GM12878 (cell line): ENCODE measurements at regions not wholly inside any gene's neighbourhood (a gene's known extent, or its start where the extent isn't known, plus 50 kb on each side); places are given as distances from the start of the nearest gene placed in this dataset.

Experiments
- ATAC-seq: fragments of 200-7000 bp; cut with Tn5 transposase; 3 replicates; pipeline ENCODE4 v1.9.1; 2020; ENCODE audit warnings: mild to moderate bottlenecking, moderate library complexity
- BruUV-seq: library from RNA; stranded (reverse); fragments of 400-500 nt; replicated peaks from 2 replicates; lab custom pipeline; 2021; lab: Mats Ljungman, UMichigan
- CTCF ChIA-PET: fragments of 300-600 bp; sonication (Branson Sonifier 250); formaldehyde crosslinking; extraction: SDS; loops from one replicate; lab custom pipeline; 2021; ENCODE audit warnings: inconsistent platforms; lab: Yijun Ruan, JAX
- POLR2A ChIA-PET: fragments of 350-600 bp; formaldehyde crosslinking; extraction: SDS; loops from one replicate; lab custom pipeline; 2021; ENCODE audit warnings: inconsistent platforms; lab: Charles Lee
- RAD21 ChIA-PET: fragments of 300-600 bp; sonication (Branson Sonifier 250); formaldehyde crosslinking; loops from one replicate; lab custom pipeline; 2023; ENCODE audit warnings: antibody characterized with exemption; ENCODE audit not compliant: unreplicated experiment; lab: Charles Lee
- SMC1A ChIA-PET: fragments of 300-600 bp; sonication (Branson Sonifier 250); formaldehyde crosslinking; loops from one replicate; lab custom pipeline; 2023; ENCODE audit not compliant: unreplicated experiment, uncharacterized antibody; lab: Charles Lee
- DNase-seq: peaks from one replicate; pipeline ENCODE4 v3.0.0-alpha.2; 2011; ENCODE audit warnings: low read depth, low spot score
- FAIRE-seq: peaks from 3 replicates; lab custom pipeline; 2011; peaks lifted over from hg19 to GRCh38; lab: Jason Lieb, UNC
- H2AFZ ChIP-seq: 2 replicates; pipeline ENCODE4 v1.6.0; 2011; ENCODE audit warnings: low read depth, low read length, control low read depth; ENCODE audit not compliant: control insufficient read depth
- H3K27ac ChIP-seq: 2 replicates; pipeline ENCODE4 v1.5.1; 2011; ENCODE audit warnings: control low read depth; ENCODE audit not compliant: control insufficient read depth, insufficient read depth
- H3K27me3 ChIP-seq, 2 experiments: replicated peaks in 1 of 2; 2 replicates each; pipeline versions ENCODE4 v1.6.0 to v1.6.1; 2011; ENCODE audit warnings: low read length in 1 of 2; ENCODE audit not compliant: control insufficient read depth in 2 of 2, insufficient read depth in 2 of 2
- H3K36me3 ChIP-seq, 2 experiments: 2 replicates each; pipeline ENCODE4 v1.5.1; 2011; ENCODE audit warnings: low read length in 1 of 2; ENCODE audit not compliant: control insufficient read depth in 2 of 2, insufficient read depth in 2 of 2
- H3K4me1 ChIP-seq: 2 replicates; pipeline ENCODE4 v1.6.1; 2011; ENCODE audit warnings: mild to moderate bottlenecking, low read length, moderate library complexity, mixed read lengths; ENCODE audit not compliant: control insufficient read depth, insufficient read depth
- H3K4me2 ChIP-seq: 2 replicates; pipeline ENCODE4 v1.6.0; 2011; ENCODE audit warnings: control low read depth; ENCODE audit not compliant: control insufficient read depth, insufficient read depth
- H3K4me3 ChIP-seq: fragments of 200-600 bp; sonication (generic); 2 replicates; pipeline ENCODE4 v1.5.1; 2016
- H3K79me2 ChIP-seq: 2 replicates; pipeline ENCODE4 v1.6.0; 2011; ENCODE audit warnings: low read length; ENCODE audit not compliant: control insufficient read depth, insufficient read depth
- H3K9ac ChIP-seq: 2 replicates; pipeline ENCODE4 v1.8.0; 2011; ENCODE audit warnings: low read length, control low read depth, mixed read lengths; ENCODE audit not compliant: control insufficient read depth, insufficient read depth
- H3K9me3 ChIP-seq: replicated peaks from 3 replicates; pipeline ENCODE4 v1.5.1; 2011; ENCODE audit warnings: mild to moderate bottlenecking, low read length; ENCODE audit not compliant: control insufficient read depth, insufficient read depth
- H4K20me1 ChIP-seq: 2 replicates; pipeline ENCODE4 v1.6.0; 2011; ENCODE audit not compliant: control insufficient read depth, insufficient read depth
- BACH1 ChIP-seq: fragments of 450-650 bp; IDR thresholded peaks from 2 replicates; pipeline ENCODE4 v1.6.1; 2017; ENCODE audit warnings: mild to moderate bottlenecking, borderline replicate concordance
- EGR1 ChIP-seq, 2 experiments: IDR thresholded peaks; 1 replicate in 1 of 2; 2 replicates in 1 of 2; pipeline ENCODE4 v1.6.1; 2011 to 2012; ENCODE audit warnings: low read depth in 2 of 2, low read length in 2 of 2, borderline replicate concordance in 1 of 2, mild to moderate bottlenecking in 1 of 2, moderate library complexity in 1 of 2
- HCFC1 ChIP-seq: fragments of 150-350 bp; IDR thresholded peaks from 2 replicates; pipeline ENCODE4 v1.6.1; 2014; ENCODE audit warnings: low read length
- IKZF2 ChIP-seq, 2 experiments: fragments of 450-650 bp; IDR thresholded peaks; 2 replicates each; pipeline ENCODE4 v1.6.1; 2017; ENCODE audit warnings: mild to moderate bottlenecking in 2 of 2, moderate library complexity in 2 of 2
- MTA3 ChIP-seq: IDR thresholded peaks from 2 replicates; pipeline ENCODE4 v1.6.1; 2012; ENCODE audit warnings: low read length, inconsistent platforms, borderline replicate concordance
- NFIC ChIP-seq: IDR thresholded peaks from 2 replicates; pipeline ENCODE4 v1.6.1; 2012; ENCODE audit warnings: low read depth, mild to moderate bottlenecking, inconsistent platforms, low read length, moderate library complexity
- RUNX3 ChIP-seq: IDR thresholded peaks from 2 replicates; pipeline ENCODE4 v1.6.1; 2012; ENCODE audit warnings: low read length, inconsistent platforms
- SMAD1 ChIP-seq: fragments of 450-650 bp; IDR thresholded peaks from 2 replicates; pipeline ENCODE4 v1.6.1; 2018; ENCODE audit warnings: mild to moderate bottlenecking, low read depth; ENCODE audit not compliant: partially characterized antibody
- ZSCAN29 ChIP-seq: fragments of 450-650 bp; IDR thresholded peaks from 2 replicates; pipeline ENCODE4 v1.6.1; 2017; ENCODE audit warnings: mild to moderate bottlenecking, moderate library complexity
- WGBS: methylation state at CpG from one replicate; pipeline ENCODE4 v1.1.6; 2016; ENCODE audit warnings: low lambda C conversion rate; ENCODE audit not compliant: insufficient replicate concordance, insufficient coverage; ENCODE audit errors: missing lambda C conversion rate; 5-methylcytosine and 5-hydroxymethylcytosine counted together
- in situ Hi-C: fragments of 300-500 bp; cut with MboI; formaldehyde crosslinking; loops from 9 replicates; pipeline ENCODE4 v1.14.3; 2018; ENCODE audit warnings: mixed read lengths
- intact Hi-C: fragments of 100-400 bp; cut with micrococcal nuclease; formaldehyde crosslinking; loops from one replicate; pipeline ENCODE4 v1.14.2; 2022; ENCODE audit not compliant: unreplicated experiment
- TF ChIP-seq, protein P1 (sequence below): IDR thresholded peaks from 2 replicates; pipeline ENCODE4 v1.6.1; 2012; ENCODE audit warnings: low read depth, low read length, improper control_type of control experiment
- TF ChIP-seq, protein P2 (sequence below): IDR thresholded peaks from 2 replicates; pipeline ENCODE4 v1.6.1; 2011; ENCODE audit warnings: borderline replicate concordance, low read depth, mild to moderate bottlenecking, moderate library complexity, low read length; ENCODE audit not compliant: insufficient read depth, poor library complexity, severe bottlenecking

DNA sequence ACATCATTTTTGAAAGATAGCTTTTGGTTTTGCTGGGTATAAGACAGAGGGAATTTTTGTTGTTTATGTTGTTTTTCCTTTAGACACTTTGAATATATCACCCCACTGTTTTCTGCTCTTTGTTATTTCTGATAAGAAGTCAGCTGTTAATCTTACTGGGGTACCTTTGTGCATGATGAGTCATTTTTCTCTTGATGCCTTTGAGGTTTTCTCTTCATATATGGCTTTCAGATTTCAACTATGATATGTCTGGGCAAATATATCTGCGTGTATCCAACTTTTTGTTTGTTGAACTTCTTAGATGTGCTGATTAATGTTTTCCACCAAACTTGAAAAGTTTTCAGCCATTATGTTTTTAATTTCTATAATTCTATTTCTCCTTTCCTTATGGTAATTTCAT, 208.6 kb upstream of the TMEM72 start (continued):
- TF ChIP-seq RUNX3 (no peak), ZSCAN29 (no peak), IKZF2 (IDR thresholded peaks at IDR 0.05) (no peak), SMAD1 (no peak), NFIC (no peak)

DNA sequence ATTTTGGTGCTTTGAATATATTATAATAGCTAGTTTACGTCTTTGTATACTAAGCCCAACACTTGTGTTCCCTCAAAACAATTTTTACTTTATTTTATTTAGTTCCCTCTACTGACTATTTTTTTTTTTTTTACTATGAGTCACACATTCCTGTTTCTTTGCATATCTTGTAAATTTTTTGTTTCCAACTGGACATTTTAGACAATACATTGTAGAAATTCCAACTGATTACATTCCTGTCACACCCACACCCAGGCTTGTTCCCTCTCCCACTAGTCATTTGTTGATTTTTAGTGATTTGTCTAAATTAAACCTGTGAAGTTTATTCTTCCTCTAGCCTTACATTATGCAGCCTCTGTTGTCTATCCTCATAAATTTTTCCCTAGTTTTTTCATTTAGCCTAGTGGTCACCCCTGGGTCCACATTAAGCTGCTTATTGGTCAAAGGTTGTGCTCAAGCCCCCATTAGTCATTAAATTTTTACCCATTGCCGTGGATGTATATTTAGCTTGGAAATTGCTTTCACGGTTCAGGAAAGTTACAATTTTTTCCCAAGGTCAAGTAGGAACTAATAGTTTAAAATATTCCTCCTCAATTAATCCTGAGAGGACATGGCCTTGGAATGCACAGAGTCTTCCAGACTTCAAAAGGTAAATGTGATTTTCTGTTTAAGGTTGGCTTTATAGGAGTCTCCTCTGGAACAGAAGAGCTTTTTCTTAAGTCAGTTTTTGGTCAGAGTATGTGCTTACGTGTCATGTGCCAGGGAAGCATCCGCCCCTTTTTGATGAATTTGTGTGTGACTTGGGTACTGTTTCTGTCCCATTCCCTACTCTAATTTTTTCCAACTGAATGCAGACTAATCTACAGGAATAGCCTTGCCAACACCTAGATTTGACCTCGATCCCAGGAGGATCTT, 207.6 kb upstream of the TMEM72 start:
- Histone ChIP-seq H2AFZ (no peak overlapping the region), H3K36me3 (no peaks in the 10 kb centered on the region), H3K9me3 (no peaks in the 10 kb centered on the region), H3K79me2 (no peaks in the 10 kb centered on the region)
- CTCF ChIA-PET = no interaction called here
- no peak for TF ChIP-seq HCFC1
- TF ChIP-seq, all 136 proteins: peak for 0
- Histone ChIP-seq H3K4me2 (no peak overlapping the region), H3K27ac (no peak overlapping the region), H3K27me3 (no peaks in the 10 kb centered on the region; a peak in 1 of 4 replicates), H3K4me1 (no peaks in the 10 kb centered on the region), H4K20me1 (no peaks in the 10 kb centered on the region), H3K9ac (no peak overlapping the region), H3K4me3 (no peak overlapping the region)
- ATAC-seq (no peak), DNase-seq (no peak), FAIRE-seq (no peak)
- intact Hi-C loops (no loop called here), in situ Hi-C loops (no loop called here)
- BruUV-seq = no TSS peak
- RAD21 ChIA-PET = no interaction called here
- SMC1A ChIA-PET = interaction anchor here (1.3 kb wide), 1 partner anchor 28 kb away, joined by 3 read pairs; no protein-coding TSS in a partner anchor
- POLR2A ChIA-PET = no interaction called here
- 8% methylated on average over 6 of the region's 6 CpGs for WGBS

- in situ Hi-C loops = no loop called here
- POLR2A ChIA-PET = no interaction called here
- Histone ChIP-seq H3K27me3 (no peaks in the 10 kb centered on the region; a peak in 1 of 4 replicates), H3K4me1 (no peaks in the 10 kb centered on the region), H4K20me1 (no peaks in the 10 kb centered on the region), H3K79me2 (no peaks in the 10 kb centered on the region), H3K4me3 (no peak overlapping the region), H3K9ac (no peak overlapping the region), H3K27ac (no peak overlapping the region), H3K4me2 (no peak overlapping the region), H3K9me3 (no peaks in the 10 kb centered on the region), H3K36me3 (no peaks in the 10 kb centered on the region), H2AFZ (no peak overlapping the region)
- CTCF ChIA-PET = no interaction called here
- ATAC-seq (no peak), DNase-seq (no peak), FAIRE-seq (no peak)
- intact Hi-C loops = no loop called here
- WGBS = 50% methylated on average over 1 of the region's 1 CpG
- BruUV-seq = no TSS peak
- SMC1A ChIA-PET = no interaction called here
- RAD21 ChIA-PET = no interaction called here
- TF ChIP-seq BACH1 (no peak), EGR1 (IDR thresholded peaks at IDR 0.05; ENCODE audit: borderline replicate concordance in 1 of 2, low read depth in 2 of 2, low read length in 2 of 2) (no peak), MTA3 (no peak)
- TF ChIP-seq, protein P1, sequence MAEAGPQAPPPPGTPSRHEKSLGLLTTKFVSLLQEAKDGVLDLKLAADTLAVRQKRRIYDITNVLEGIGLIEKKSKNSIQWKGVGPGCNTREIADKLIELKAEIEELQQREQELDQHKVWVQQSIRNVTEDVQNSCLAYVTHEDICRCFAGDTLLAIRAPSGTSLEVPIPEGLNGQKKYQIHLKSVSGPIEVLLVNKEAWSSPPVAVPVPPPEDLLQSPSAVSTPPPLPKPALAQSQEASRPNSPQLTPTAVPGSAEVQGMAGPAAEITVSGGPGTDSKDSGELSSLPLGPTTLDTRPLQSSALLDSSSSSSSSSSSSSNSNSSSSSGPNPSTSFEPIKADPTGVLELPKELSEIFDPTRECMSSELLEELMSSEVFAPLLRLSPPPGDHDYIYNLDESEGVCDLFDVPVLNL = no peak
- TF ChIP-seq, protein P2, sequence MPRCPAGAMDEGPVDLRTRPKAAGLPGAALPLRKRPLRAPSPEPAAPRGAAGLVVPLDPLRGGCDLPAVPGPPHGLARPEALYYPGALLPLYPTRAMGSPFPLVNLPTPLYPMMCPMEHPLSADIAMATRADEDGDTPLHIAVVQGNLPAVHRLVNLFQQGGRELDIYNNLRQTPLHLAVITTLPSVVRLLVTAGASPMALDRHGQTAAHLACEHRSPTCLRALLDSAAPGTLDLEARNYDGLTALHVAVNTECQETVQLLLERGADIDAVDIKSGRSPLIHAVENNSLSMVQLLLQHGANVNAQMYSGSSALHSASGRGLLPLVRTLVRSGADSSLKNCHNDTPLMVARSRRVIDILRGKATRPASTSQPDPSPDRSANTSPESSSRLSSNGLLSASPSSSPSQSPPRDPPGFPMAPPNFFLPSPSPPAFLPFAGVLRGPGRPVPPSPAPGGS = no peak
Measured at GRCh38 chr10:44704616-44705015, 206.5 kb upstream of the TMEM72 start.
